Cerebellar cortex (tissue), 1 donor: ENCODE measurements at regions not wholly inside any gene's neighbourhood (a gene's known extent, or its start where the extent isn't known, plus 50 kb on each side); places are given as distances from the start of the nearest gene placed in this dataset.
A peak's percentile ranks its signal among the peaks of the same experiment; 100 is the strongest.

Experiments
- DNase-seq: peaks from one replicate; pipeline ENCODE4 v3.0.0-alpha.2; 2015; ENCODE audit warnings: low spot score

GRCh38 chr11:21825127-21825526, 367.8 kb upstream of the ANO5 start:
- no peak for DNase-seq

GRCh38 chr11:21838427-21838826, 354.5 kb upstream of the ANO5 start:
- no peak for DNase-seq

- DNase-seq = no peak
Observed at GRCh38 chr11:21839796-21840195, 353.1 kb upstream of the ANO5 start.

GRCh38 chr11:21861314-21861713, 331.6 kb upstream of the ANO5 start:
- DNase-seq = no peak

- no peak for DNase-seq
Observed at GRCh38 chr11:21865541-21865940, 327.3 kb upstream of the ANO5 start.

GRCh38 chr11:21866781-21867180, 326.1 kb upstream of the ANO5 start:
- no peak for DNase-seq

GRCh38 chr11:21877151-21877550, 315.7 kb upstream of the ANO5 start:
- DNase-seq = no peak

- DNase-seq = no peak
Observed at GRCh38 chr11:21883354-21883753, 309.5 kb upstream of the ANO5 start.

- DNase-seq = peak; percentile 14
Observed at GRCh38 chr11:21888814-21889213, 304.1 kb upstream of the ANO5 start.

- DNase-seq = no peak
Observed at GRCh38 chr11:21892736-21893564, 299.9 kb upstream of the ANO5 start.

- no peak for DNase-seq
Observed at GRCh38 chr11:21893565-21893867, 299.4 kb upstream of the ANO5 start.

- DNase-seq = no peak
Observed at GRCh38 chr11:21894492-21894891, 298.4 kb upstream of the ANO5 start.

- no peak for DNase-seq
Observed at GRCh38 chr11:21895686-21896085, 297.2 kb upstream of the ANO5 start.

GRCh38 chr11:21896216-21896615, 296.7 kb upstream of the ANO5 start:
- no peak for DNase-seq

GRCh38 chr11:21896746-21897602, 295.9 kb upstream of the ANO5 start:
- peak; percentile 6 for DNase-seq

- DNase-seq = no peak
Observed at GRCh38 chr11:21897752-21898151, 295.1 kb upstream of the ANO5 start.

GRCh38 chr11:21908211-21908610, 284.7 kb upstream of the ANO5 start:
- no peak for DNase-seq

GRCh38 chr11:21909145-21909544, 283.7 kb upstream of the ANO5 start:
- DNase-seq = no peak

GRCh38 chr11:21911061-21911460, 281.8 kb upstream of the ANO5 start:
- no peak for DNase-seq

GRCh38 chr11:21912285-21912684, 280.6 kb upstream of the ANO5 start:
- no peak for DNase-seq

- no peak for DNase-seq
Observed at GRCh38 chr11:21921151-21921550, 271.7 kb upstream of the ANO5 start.

- no peak for DNase-seq
Observed at GRCh38 chr11:21924262-21924661, 268.6 kb upstream of the ANO5 start.

- no peak for DNase-seq
Observed at GRCh38 chr11:21927628-21928027, 265.3 kb upstream of the ANO5 start.
